HCT116 (cell line): ENCODE measurements at regions not wholly inside any gene's neighbourhood (a gene's known extent, or its start where the extent isn't known, plus 50 kb on each side); places are given as distances from the start of the nearest gene placed in this dataset.

Experiments used
- EZH2phosphoT487 ChIP-seq: fragments of 200-600 bp; IDR thresholded peaks from 2 replicates; pipeline ENCODE4 v1.6.1; 2018; ENCODE audit warnings: antibody characterized with exemption, borderline replicate concordance
- FOSL1 ChIP-seq: IDR thresholded peaks from 2 replicates; pipeline ENCODE4 v1.6.1; 2012; ENCODE audit warnings: low read depth
- POLR2A ChIP-seq: IDR thresholded peaks from 2 replicates; pipeline ENCODE4 v1.7.0; 2011; ENCODE audit warnings: borderline replicate concordance; ENCODE audit not compliant: insufficient read depth, insufficient read length; ENCODE audit errors: extremely low read depth
- TF ChIP-seq, protein P1 (sequence below), 3 experiments: fragments of 200-600 bp in 1 of 3; sonication (generic) in 1 of 3; IDR thresholded peaks in 2 of 3; conservative IDR thresholded peaks in 1 of 3; 2 replicates each; pipeline ENCODE4 v1.5.1; 2012 to 2017; ENCODE audit warnings: low read depth in 2 of 3, low read length in 2 of 3, antibody characterized with exemption in 1 of 3, borderline replicate concordance in 1 of 3, control low read depth in 1 of 3, mild to moderate bottlenecking in 1 of 3, mixed read lengths in 1 of 3, mixed run types in 1 of 3, moderate library complexity in 1 of 3; ENCODE audit not compliant: insufficient read depth in 1 of 3
- TF ChIP-seq, protein P2 (sequence below): IDR thresholded peaks from 2 replicates; pipeline ENCODE4 v1.6.1; 2012

DNA sequence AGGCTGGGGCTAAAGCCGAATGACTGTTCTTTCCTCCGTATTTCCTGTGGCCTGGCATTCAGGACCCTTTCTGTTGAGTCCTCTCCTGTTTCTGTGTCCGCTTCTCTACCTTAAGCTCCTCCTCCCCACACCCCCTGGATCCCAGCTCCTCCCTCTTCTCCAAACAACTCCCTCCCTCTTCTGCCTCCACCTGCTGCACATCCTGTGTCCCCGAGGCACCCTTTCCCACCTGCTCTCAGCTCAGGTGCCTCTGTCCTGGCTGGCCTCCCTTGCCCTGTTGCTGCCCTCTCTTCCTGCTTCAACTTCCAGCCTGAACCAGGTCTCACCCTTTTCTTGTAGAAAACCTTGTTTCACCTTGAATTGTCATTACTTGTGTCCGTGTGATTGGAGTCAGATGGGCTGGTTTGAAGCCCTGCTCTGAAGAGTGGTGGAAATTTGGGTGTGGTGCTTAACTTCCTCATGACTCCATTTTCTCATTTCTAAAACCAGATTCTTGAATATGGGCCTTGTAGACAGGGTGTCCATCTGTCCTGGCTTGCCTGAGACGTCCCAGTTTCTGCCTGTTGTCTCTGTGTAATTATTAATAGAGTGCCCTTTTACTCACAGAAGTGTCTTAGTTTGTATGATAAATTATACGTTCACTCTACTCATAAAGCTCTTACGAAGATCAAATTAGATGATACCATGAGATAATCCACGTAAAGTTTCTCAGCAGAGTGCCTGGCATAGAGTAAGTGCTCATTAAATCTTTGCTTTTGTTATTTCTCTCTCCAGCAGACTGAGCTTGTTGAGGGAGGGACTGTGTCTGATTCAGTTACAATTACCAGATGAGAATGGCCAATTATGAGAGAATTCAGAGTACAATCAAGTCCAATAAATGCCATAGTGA, 58.9 kb upstream of the TRABD2B start:
- TF ChIP-seq, protein P1, sequence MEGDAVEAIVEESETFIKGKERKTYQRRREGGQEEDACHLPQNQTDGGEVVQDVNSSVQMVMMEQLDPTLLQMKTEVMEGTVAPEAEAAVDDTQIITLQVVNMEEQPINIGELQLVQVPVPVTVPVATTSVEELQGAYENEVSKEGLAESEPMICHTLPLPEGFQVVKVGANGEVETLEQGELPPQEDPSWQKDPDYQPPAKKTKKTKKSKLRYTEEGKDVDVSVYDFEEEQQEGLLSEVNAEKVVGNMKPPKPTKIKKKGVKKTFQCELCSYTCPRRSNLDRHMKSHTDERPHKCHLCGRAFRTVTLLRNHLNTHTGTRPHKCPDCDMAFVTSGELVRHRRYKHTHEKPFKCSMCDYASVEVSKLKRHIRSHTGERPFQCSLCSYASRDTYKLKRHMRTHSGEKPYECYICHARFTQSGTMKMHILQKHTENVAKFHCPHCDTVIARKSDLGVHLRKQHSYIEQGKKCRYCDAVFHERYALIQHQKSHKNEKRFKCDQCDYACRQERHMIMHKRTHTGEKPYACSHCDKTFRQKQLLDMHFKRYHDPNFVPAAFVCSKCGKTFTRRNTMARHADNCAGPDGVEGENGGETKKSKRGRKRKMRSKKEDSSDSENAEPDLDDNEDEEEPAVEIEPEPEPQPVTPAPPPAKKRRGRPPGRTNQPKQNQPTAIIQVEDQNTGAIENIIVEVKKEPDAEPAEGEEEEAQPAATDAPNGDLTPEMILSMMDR (IDR thresholded peaks at IDR 0.05 in 2 of 3, conservative IDR thresholded peaks at IDR 0.05 in 1 of 3; ENCODE audit: borderline replicate concordance in 1 of 3, insufficient read depth in 1 of 3, low read depth in 2 of 3, low read length in 2 of 3), result no peak
- TF ChIP-seq EZH2phosphoT487, result no peak
- no peak for TF ChIP-seq POLR2A
- TF ChIP-seq FOSL1, result no peak
- TF ChIP-seq, protein P2, sequence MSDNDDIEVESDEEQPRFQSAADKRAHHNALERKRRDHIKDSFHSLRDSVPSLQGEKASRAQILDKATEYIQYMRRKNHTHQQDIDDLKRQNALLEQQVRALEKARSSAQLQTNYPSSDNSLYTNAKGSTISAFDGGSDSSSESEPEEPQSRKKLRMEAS, result no peak
